Suprapubic skin (tissue), 4 donors: ENCODE measurements at regions not wholly inside any gene's neighbourhood (a gene's known extent, or its start where the extent isn't known, plus 50 kb on each side); places are given as distances from the start of the nearest gene placed in this dataset.

Experiments used
- DNase-seq, 2 donors: peaks; one replicate each; pipeline ENCODE4 v3.0.0-alpha.2; 2019; ENCODE audit warnings: low spot score in 2 of 2
- H3K27ac ChIP-seq: fragments of 200-600 bp; sonication (generic); one replicate; pipeline ENCODE4 v1.5.1; 2019
- H3K27me3 ChIP-seq: fragments of 200-600 bp; sonication (generic); one replicate; pipeline ENCODE4 v1.5.1; 2019
- H3K36me3 ChIP-seq: fragments of 200-600 bp; sonication (generic); one replicate; pipeline ENCODE4 v1.5.1; 2019
- H3K4me1 ChIP-seq: fragments of 200-600 bp; sonication (generic); one replicate; pipeline ENCODE4 v1.5.1; 2019
- H3K4me3 ChIP-seq: fragments of 200-600 bp; sonication (generic); one replicate; pipeline ENCODE4 v1.5.1; 2019; ENCODE audit warnings: mild to moderate bottlenecking
- H3K9me3 ChIP-seq: fragments of 200-600 bp; sonication (generic); one replicate; pipeline ENCODE4 v1.5.1; 2019
- CTCF ChIP-seq, 2 donors: fragments of 200-600 bp in 1 of 2; fragments of 450-650 bp in 1 of 2; sonication (generic) in 1 of 2; IDR thresholded peaks; one replicate each; pipeline ENCODE4 v1.5.1; 2016 to 2019; ENCODE audit warnings: antibody characterized with exemption in 2 of 2, mild to moderate bottlenecking in 1 of 2, moderate library complexity in 1 of 2
- EP300 ChIP-seq: sonication (generic); formaldehyde crosslinking; IDR thresholded peaks from one replicate; pipeline ENCODE4 v1.6.1; 2017; ENCODE audit warnings: antibody characterized with exemption
- POLR2A ChIP-seq, 2 donors: fragments of 450-650 bp; IDR thresholded peaks; one replicate each; pipeline ENCODE4 v1.6.1; 2017; ENCODE audit warnings: antibody characterized with exemption in 2 of 2, mild to moderate bottlenecking in 2 of 2, moderate library complexity in 2 of 2
- POLR2AphosphoS5 ChIP-seq, 3 donors: sonication (generic); formaldehyde crosslinking; IDR thresholded peaks; one replicate each; pipeline ENCODE4 v1.6.1; 2017; ENCODE audit warnings: antibody characterized with exemption in 3 of 3
- WGBS: methylation state at CpG from one replicate; pipeline ENCODE4 v1.1.5; 2018; 5-methylcytosine and 5-hydroxymethylcytosine counted together

- H3K27ac ChIP-seq = no peak overlapping the region
These were observed 76.9 kb upstream of the CDIN1 start for GRCh38 chr15:36502509-36502908.

GRCh38 chr15:36506733-36507356 lies 72.6 kb upstream of the CDIN1 start:
- no peaks in the 10 kb centered on the region for H3K36me3 ChIP-seq
- 61% methylated on average over 3 of the region's 3 CpGs for WGBS
- H3K27me3 ChIP-seq = peaks cover 4% of the 10 kb centered on the region
- H3K4me1 ChIP-seq = no peaks in the 10 kb centered on the region
- H3K27ac ChIP-seq = no peak overlapping the region
- H3K4me3 ChIP-seq = no peak overlapping the region
- TF ChIP-seq POLR2AphosphoS5 (IDR thresholded peaks at IDR 0.05) = no peak
- TF ChIP-seq EP300 = no peak
- TF ChIP-seq POLR2A (IDR thresholded peaks at IDR 0.05) = no peak
- no peak for TF ChIP-seq CTCF (IDR thresholded peaks at IDR 0.05)
- H3K9me3 ChIP-seq = no peaks in the 10 kb centered on the region
- no peak for DNase-seq

More at GRCh38 chr15:36502509-36502908, 76.9 kb upstream of the CDIN1 start:
- no peaks in the 10 kb centered on the region for H3K4me1 ChIP-seq
- H3K36me3 ChIP-seq = no peaks in the 10 kb centered on the region
- DNase-seq = no peak
- H3K27me3 ChIP-seq = no peaks in the 10 kb centered on the region
- H3K9me3 ChIP-seq = no peaks in the 10 kb centered on the region
- H3K4me3 ChIP-seq = no peak overlapping the region
- TF ChIP-seq CTCF (IDR thresholded peaks at IDR 0.05) (no peak), POLR2A (IDR thresholded peaks at IDR 0.05) (no peak), EP300 (no peak), POLR2AphosphoS5 (IDR thresholded peaks at IDR 0.05) (no peak)
- WGBS = 94% methylated on average over 1 of the region's 1 CpG

- H3K9me3 ChIP-seq = no peaks in the 10 kb centered on the region
- no peak for DNase-seq
- no peaks in the 10 kb centered on the region for H3K36me3 ChIP-seq
- no peak overlapping the region for H3K27ac ChIP-seq
- H3K4me3 ChIP-seq = no peak overlapping the region
- TF ChIP-seq POLR2AphosphoS5 (IDR thresholded peaks at IDR 0.05) (no peak), CTCF (IDR thresholded peaks at IDR 0.05) (no peak), POLR2A (IDR thresholded peaks at IDR 0.05) (no peak), EP300 (no peak)
- no peaks in the 10 kb centered on the region for H3K4me1 ChIP-seq
- peaks cover 4% of the 10 kb centered on the region for H3K27me3 ChIP-seq
- 9% methylated on average over 1 of the region's 1 CpG for WGBS
These were observed 72.0 kb upstream of the CDIN1 start for GRCh38 chr15:36507458-36507857.

GRCh38 chr15:36511594-36511993 lies 67.8 kb upstream of the CDIN1 start:
- no peaks in the 10 kb centered on the region for H3K9me3 ChIP-seq
- H3K27ac ChIP-seq = no peak overlapping the region
- no peaks in the 10 kb centered on the region for H3K36me3 ChIP-seq
- WGBS = 98% methylated on average over 3 of the region's 3 CpGs
- no peak overlapping the region for H3K4me3 ChIP-seq
- DNase-seq = no peak
- TF ChIP-seq EP300 = no peak
- TF ChIP-seq POLR2A (IDR thresholded peaks at IDR 0.05) = no peak
- TF ChIP-seq CTCF (IDR thresholded peaks at IDR 0.05) = no peak
- no peak for TF ChIP-seq POLR2AphosphoS5 (IDR thresholded peaks at IDR 0.05)
- H3K4me1 ChIP-seq = no peaks in the 10 kb centered on the region
- H3K27me3 ChIP-seq = peaks cover 6% of the 10 kb centered on the region

GRCh38 chr15:36517758-36518157 lies 61.7 kb upstream of the CDIN1 start:
- 96% methylated on average over 1 of the region's 1 CpG for WGBS
- Histone ChIP-seq H3K27ac (no peak overlapping the region), H3K27me3 (peaks cover 5% of the 10 kb centered on the region), H3K9me3 (no peaks in the 10 kb centered on the region), H3K4me1 (no peaks in the 10 kb centered on the region), H3K36me3 (no peaks in the 10 kb centered on the region), H3K4me3 (no peak overlapping the region)
- no peak for DNase-seq
- TF ChIP-seq EP300 (no peak), POLR2A (IDR thresholded peaks at IDR 0.05) (no peak), CTCF (IDR thresholded peaks at IDR 0.05) (no peak), POLR2AphosphoS5 (IDR thresholded peaks at IDR 0.05) (no peak)
